ENCODE measurements at regions not wholly inside any gene's neighbourhood (a gene's known extent, or its start where the extent isn't known, plus 50 kb on each side); places are given as distances from the start of the nearest gene placed in this dataset.

GRCh38 chr7:80039251-80039884 lies 95.3 kb upstream of the GNAI1 start:
- Histone ChIP-seq H3K9me3 (no peaks in the 10 kb centered on the region), H3K36me3 (no peaks in the 10 kb centered on the region), H3K27ac (no peak overlapping the region), H3K4me3 (no peak overlapping the region), H3K27me3 (replicated peaks; ENCODE audit: insufficient read depth) (no peaks in the 10 kb centered on the region), H3K4me1 (ENCODE audit: control insufficient read depth in 1 of 2, low read depth in 2 of 2) (no peaks in the 10 kb centered on the region)
- ATAC-seq (ENCODE audit: insufficient number of reproducible peaks, low FRiP score, low read depth) (no peak), DNase-seq (ENCODE audit: low spot score) (no peak)
- TF ChIP-seq CTCF (IDR thresholded peaks at IDR 0.05): no peak

GRCh38 chr7:80037689-80038088 lies 96.9 kb upstream of the GNAI1 start:
- H3K27me3 ChIP-seq (replicated peaks; ENCODE audit: insufficient read depth): no peaks in the 10 kb centered on the region
- no peaks in the 10 kb centered on the region for H3K36me3 ChIP-seq
- ATAC-seq (ENCODE audit: insufficient number of reproducible peaks, low FRiP score, low read depth) (no peak), DNase-seq (ENCODE audit: low spot score) (no peak)
- H3K9me3 ChIP-seq: no peaks in the 10 kb centered on the region
- no peak overlapping the region for H3K4me3 ChIP-seq
- no peak for TF ChIP-seq CTCF (IDR thresholded peaks at IDR 0.05)
- H3K4me1 ChIP-seq (ENCODE audit: control insufficient read depth in 1 of 2, low read depth in 2 of 2): no peaks in the 10 kb centered on the region
- no peak overlapping the region for H3K27ac ChIP-seq

- Histone ChIP-seq H3K9me3 (no peaks in the 10 kb centered on the region), H3K4me3 (no peak overlapping the region), H3K27ac (no peak overlapping the region), H3K4me1 (ENCODE audit: control insufficient read depth in 1 of 2, low read depth in 2 of 2) (no peaks in the 10 kb centered on the region), H3K36me3 (no peaks in the 10 kb centered on the region), H3K27me3 (replicated peaks; ENCODE audit: insufficient read depth) (no peaks in the 10 kb centered on the region)
- no peak for TF ChIP-seq CTCF (IDR thresholded peaks at IDR 0.05)
- DNase-seq (ENCODE audit: low spot score) (no peak), ATAC-seq (ENCODE audit: insufficient number of reproducible peaks, low FRiP score, low read depth) (no peak)
Observed at GRCh38 chr7:80036107-80036506, 98.5 kb upstream of the GNAI1 start.

- Histone ChIP-seq H3K27me3 (replicated peaks; ENCODE audit: insufficient read depth) (no peaks in the 10 kb centered on the region), H3K4me3 (no peak overlapping the region), H3K27ac (no peak overlapping the region), H3K9me3 (no peaks in the 10 kb centered on the region), H3K36me3 (no peaks in the 10 kb centered on the region), H3K4me1 (ENCODE audit: control insufficient read depth in 1 of 2, low read depth in 2 of 2) (no peaks in the 10 kb centered on the region)
- ATAC-seq (ENCODE audit: insufficient number of reproducible peaks, low FRiP score, low read depth): no peak
- TF ChIP-seq CTCF (IDR thresholded peaks at IDR 0.05): no peak
- no peak for DNase-seq (ENCODE audit: low spot score)
Observed at GRCh38 chr7:80028717-80029116, 105.9 kb upstream of the GNAI1 start.

GRCh38 chr7:80027611-80028173 lies 106.9 kb upstream of the GNAI1 start:
- Histone ChIP-seq H3K36me3 (no peaks in the 10 kb centered on the region), H3K27me3 (replicated peaks; ENCODE audit: insufficient read depth) (no peaks in the 10 kb centered on the region), H3K27ac (no peak overlapping the region), H3K4me1 (ENCODE audit: control insufficient read depth in 1 of 2, low read depth in 2 of 2) (no peaks in the 10 kb centered on the region), H3K9me3 (peaks cover 1% of the 10 kb centered on the region), H3K4me3 (no peak overlapping the region)
- TF ChIP-seq CTCF (IDR thresholded peaks at IDR 0.05): no peak
- DNase-seq (ENCODE audit: low spot score) (no peak), ATAC-seq (ENCODE audit: insufficient number of reproducible peaks, low FRiP score, low read depth) (no peak)

Data from thoracic aorta (tissue), 2 donors.